ENCODE measurements at regions not wholly inside any gene's neighbourhood (a gene's known extent, or its start where the extent isn't known, plus 50 kb on each side); places are given as distances from the start of the nearest gene placed in this dataset.

GRCh38 chr10:110376767-110377160 lies 72.0 kb upstream of the SMNDC1 start:
- Histone ChIP-seq H3K27me3 (ENCODE audit: control insufficient read depth, insufficient read depth, low read length) (no peaks in the 10 kb centered on the region), H3K36me3 (ENCODE audit: control insufficient read depth, insufficient read depth, low read length) (no peaks in the 10 kb centered on the region), H3K4me3 (ENCODE audit: low read depth, low read length) (no peak overlapping the region)
- no peak for DNase-seq (ENCODE audit: low read depth)
- FAIRE-seq = no peak
- TF ChIP-seq, protein P1, sequence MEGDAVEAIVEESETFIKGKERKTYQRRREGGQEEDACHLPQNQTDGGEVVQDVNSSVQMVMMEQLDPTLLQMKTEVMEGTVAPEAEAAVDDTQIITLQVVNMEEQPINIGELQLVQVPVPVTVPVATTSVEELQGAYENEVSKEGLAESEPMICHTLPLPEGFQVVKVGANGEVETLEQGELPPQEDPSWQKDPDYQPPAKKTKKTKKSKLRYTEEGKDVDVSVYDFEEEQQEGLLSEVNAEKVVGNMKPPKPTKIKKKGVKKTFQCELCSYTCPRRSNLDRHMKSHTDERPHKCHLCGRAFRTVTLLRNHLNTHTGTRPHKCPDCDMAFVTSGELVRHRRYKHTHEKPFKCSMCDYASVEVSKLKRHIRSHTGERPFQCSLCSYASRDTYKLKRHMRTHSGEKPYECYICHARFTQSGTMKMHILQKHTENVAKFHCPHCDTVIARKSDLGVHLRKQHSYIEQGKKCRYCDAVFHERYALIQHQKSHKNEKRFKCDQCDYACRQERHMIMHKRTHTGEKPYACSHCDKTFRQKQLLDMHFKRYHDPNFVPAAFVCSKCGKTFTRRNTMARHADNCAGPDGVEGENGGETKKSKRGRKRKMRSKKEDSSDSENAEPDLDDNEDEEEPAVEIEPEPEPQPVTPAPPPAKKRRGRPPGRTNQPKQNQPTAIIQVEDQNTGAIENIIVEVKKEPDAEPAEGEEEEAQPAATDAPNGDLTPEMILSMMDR (IDR thresholded peaks at IDR 0.05; ENCODE audit: insufficient read depth, low read length, severe bottlenecking) = no peak

DNA sequence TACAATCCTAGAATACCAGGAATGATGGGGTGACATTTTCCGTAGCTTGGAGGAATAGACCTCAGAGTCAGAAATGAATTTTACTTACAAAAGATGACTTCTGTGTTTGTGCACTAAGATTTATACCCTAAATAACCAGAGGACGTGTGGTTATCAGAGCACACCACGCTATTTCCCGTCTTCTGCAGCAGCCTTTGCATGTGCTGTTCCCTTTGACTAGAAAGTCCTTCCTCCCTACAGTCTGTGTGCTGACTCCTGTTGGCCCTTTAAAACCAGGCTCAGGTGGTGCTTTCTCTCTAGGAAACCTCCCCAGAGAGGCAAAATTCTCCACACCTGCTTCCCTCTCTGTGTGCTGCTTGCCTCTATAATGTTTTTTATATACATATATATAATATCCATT lies 73.3 kb upstream of the SMNDC1 start:
- no peaks in the 10 kb centered on the region for H3K27me3 ChIP-seq (ENCODE audit: control insufficient read depth, insufficient read depth, low read length)
- FAIRE-seq = no peak
- H3K4me3 ChIP-seq (ENCODE audit: low read depth, low read length) = no peak overlapping the region
- no peak for DNase-seq (ENCODE audit: low read depth)
- TF ChIP-seq, protein P1 (IDR thresholded peaks at IDR 0.05; ENCODE audit: insufficient read depth, low read length, severe bottlenecking) = no peak
- no peaks in the 10 kb centered on the region for H3K36me3 ChIP-seq (ENCODE audit: control insufficient read depth, insufficient read depth, low read length)

DNA sequence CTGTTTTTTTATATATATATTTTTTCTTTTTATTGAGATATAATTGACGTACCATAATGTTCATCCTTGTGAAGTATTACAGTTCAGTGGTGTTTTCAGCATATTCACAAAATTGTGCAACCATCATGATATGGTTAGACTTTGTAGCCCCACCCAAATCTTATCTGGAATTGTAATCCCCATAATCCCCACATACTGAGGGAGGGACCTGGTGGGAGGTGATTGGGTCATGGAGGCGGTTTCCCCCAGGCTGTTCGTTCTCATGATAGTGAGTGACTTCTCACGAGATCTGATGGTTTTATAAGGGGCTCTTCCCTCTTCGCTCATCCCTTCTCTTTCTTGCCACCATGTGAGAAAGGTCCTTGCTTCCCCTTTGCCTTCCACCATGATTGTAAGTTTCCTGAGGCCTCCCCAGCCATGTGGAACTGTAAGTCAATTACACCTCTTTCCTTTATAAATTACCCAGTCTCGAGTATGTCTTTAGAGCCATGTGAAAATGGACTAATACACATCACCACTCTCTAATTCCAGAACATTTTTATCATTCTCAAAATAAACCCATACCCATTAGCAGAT lies 73.9 kb upstream of the SMNDC1 start:
- FAIRE-seq = no peak
- DNase-seq (ENCODE audit: low read depth) = no peak
- Histone ChIP-seq H3K36me3 (ENCODE audit: control insufficient read depth, insufficient read depth, low read length) (no peaks in the 10 kb centered on the region), H3K27me3 (ENCODE audit: control insufficient read depth, insufficient read depth, low read length) (no peaks in the 10 kb centered on the region), H3K4me3 (ENCODE audit: low read depth, low read length) (no peak overlapping the region)
- TF ChIP-seq, protein P1 (IDR thresholded peaks at IDR 0.05; ENCODE audit: insufficient read depth, low read length, severe bottlenecking) = no peak

DNA sequence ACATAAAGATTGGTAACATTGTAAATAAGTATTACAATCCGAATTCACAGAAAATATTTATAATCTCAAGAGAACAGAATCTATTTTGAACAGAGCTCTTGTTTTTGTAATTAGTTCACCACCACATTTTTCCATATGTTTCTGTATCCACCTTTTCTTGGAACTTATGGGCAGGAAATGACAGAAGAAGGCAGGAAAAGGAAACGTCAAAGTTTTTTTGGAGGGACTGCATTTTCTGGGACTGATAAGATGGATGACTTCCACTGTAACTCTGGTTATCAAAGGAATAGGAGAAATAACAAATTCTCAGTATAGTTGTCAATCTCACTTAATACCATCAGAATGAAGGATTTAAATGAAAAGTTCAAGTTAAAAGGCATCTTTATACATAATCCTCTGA lies 75.1 kb upstream of the SMNDC1 start:
- FAIRE-seq = no peak
- Histone ChIP-seq H3K4me3 (ENCODE audit: low read depth, low read length) (no peak overlapping the region), H3K27me3 (ENCODE audit: control insufficient read depth, insufficient read depth, low read length) (no peaks in the 10 kb centered on the region), H3K36me3 (ENCODE audit: control insufficient read depth, insufficient read depth, low read length) (no peaks in the 10 kb centered on the region)
- TF ChIP-seq, protein P1 (IDR thresholded peaks at IDR 0.05; ENCODE audit: insufficient read depth, low read length, severe bottlenecking) = no peak
- DNase-seq (ENCODE audit: low read depth) = no peak

- no peaks in the 10 kb centered on the region for H3K27me3 ChIP-seq (ENCODE audit: control insufficient read depth, insufficient read depth, low read length)
- TF ChIP-seq, protein P1 (IDR thresholded peaks at IDR 0.05; ENCODE audit: insufficient read depth, low read length, severe bottlenecking) = no peak
- FAIRE-seq = no peak
Measured at GRCh38 chr10:110380293-110380692, 75.6 kb upstream of the SMNDC1 start.

GRCh38 chr10:110382695-110383094 lies 78.0 kb upstream of the SMNDC1 start:
- DNase-seq (ENCODE audit: low read depth) = no peak
- H3K27me3 ChIP-seq (ENCODE audit: control insufficient read depth, insufficient read depth, low read length) = no peaks in the 10 kb centered on the region
- TF ChIP-seq, protein P1 (IDR thresholded peaks at IDR 0.05; ENCODE audit: insufficient read depth, low read length, severe bottlenecking) = no peak
- FAIRE-seq = no peak
- no peak overlapping the region for H3K4me3 ChIP-seq (ENCODE audit: low read depth, low read length)
- no peaks in the 10 kb centered on the region for H3K36me3 ChIP-seq (ENCODE audit: control insufficient read depth, insufficient read depth, low read length)

More at GRCh38 chr10:110380293-110380692, 75.6 kb upstream of the SMNDC1 start:
- Histone ChIP-seq H3K36me3 (ENCODE audit: control insufficient read depth, insufficient read depth, low read length) (no peaks in the 10 kb centered on the region), H3K4me3 (ENCODE audit: low read depth, low read length) (no peak overlapping the region)
- no peak for DNase-seq (ENCODE audit: low read depth)
